GM12878 (cell line): ENCODE measurements at regions not wholly inside any gene's neighbourhood (a gene's known extent, or its start where the extent isn't known, plus 50 kb on each side); places are given as distances from the start of the nearest gene placed in this dataset.

Source experiments
- ATAC-seq: fragments of 200-7000 bp; cut with Tn5 transposase; 3 replicates; pipeline ENCODE4 v1.9.1; 2020; ENCODE audit warnings: mild to moderate bottlenecking, moderate library complexity
- BruUV-seq: library from RNA; stranded (reverse); fragments of 400-500 nt; replicated peaks from 2 replicates; lab custom pipeline; 2021; lab: Mats Ljungman, UMichigan
- CTCF ChIA-PET: fragments of 300-600 bp; sonication (Branson Sonifier 250); formaldehyde crosslinking; extraction: SDS; loops from one replicate; lab custom pipeline; 2021; ENCODE audit warnings: inconsistent platforms; lab: Yijun Ruan, JAX
- POLR2A ChIA-PET: fragments of 350-600 bp; formaldehyde crosslinking; extraction: SDS; loops from one replicate; lab custom pipeline; 2021; ENCODE audit warnings: inconsistent platforms; lab: Charles Lee
- RAD21 ChIA-PET: fragments of 300-600 bp; sonication (Branson Sonifier 250); formaldehyde crosslinking; loops from one replicate; lab custom pipeline; 2023; ENCODE audit warnings: antibody characterized with exemption; ENCODE audit not compliant: unreplicated experiment; lab: Charles Lee
- SMC1A ChIA-PET: fragments of 300-600 bp; sonication (Branson Sonifier 250); formaldehyde crosslinking; loops from one replicate; lab custom pipeline; 2023; ENCODE audit not compliant: unreplicated experiment, uncharacterized antibody; lab: Charles Lee
- DNase-seq: peaks from one replicate; pipeline ENCODE4 v3.0.0-alpha.2; 2011; ENCODE audit warnings: low read depth, low spot score
- FAIRE-seq: peaks from 3 replicates; lab custom pipeline; 2011; peaks lifted over from hg19 to GRCh38; lab: Jason Lieb, UNC
- H2AFZ ChIP-seq: 2 replicates; pipeline ENCODE4 v1.6.0; 2011; ENCODE audit warnings: low read depth, low read length, control low read depth; ENCODE audit not compliant: control insufficient read depth
- H3K27ac ChIP-seq: 2 replicates; pipeline ENCODE4 v1.5.1; 2011; ENCODE audit warnings: control low read depth; ENCODE audit not compliant: control insufficient read depth, insufficient read depth
- H3K27me3 ChIP-seq, 2 experiments: replicated peaks in 1 of 2; 2 replicates each; pipeline versions ENCODE4 v1.6.0 to v1.6.1; 2011; ENCODE audit warnings: low read length in 1 of 2; ENCODE audit not compliant: control insufficient read depth in 2 of 2, insufficient read depth in 2 of 2
- H3K36me3 ChIP-seq, 2 experiments: 2 replicates each; pipeline ENCODE4 v1.5.1; 2011; ENCODE audit warnings: low read length in 1 of 2; ENCODE audit not compliant: control insufficient read depth in 2 of 2, insufficient read depth in 2 of 2
- H3K4me1 ChIP-seq: 2 replicates; pipeline ENCODE4 v1.6.1; 2011; ENCODE audit warnings: mild to moderate bottlenecking, low read length, moderate library complexity, mixed read lengths; ENCODE audit not compliant: control insufficient read depth, insufficient read depth
- H3K4me2 ChIP-seq: 2 replicates; pipeline ENCODE4 v1.6.0; 2011; ENCODE audit warnings: control low read depth; ENCODE audit not compliant: control insufficient read depth, insufficient read depth
- H3K4me3 ChIP-seq: fragments of 200-600 bp; sonication (generic); 2 replicates; pipeline ENCODE4 v1.5.1; 2016
- H3K79me2 ChIP-seq: 2 replicates; pipeline ENCODE4 v1.6.0; 2011; ENCODE audit warnings: low read length; ENCODE audit not compliant: control insufficient read depth, insufficient read depth
- H3K9ac ChIP-seq: 2 replicates; pipeline ENCODE4 v1.8.0; 2011; ENCODE audit warnings: low read length, control low read depth, mixed read lengths; ENCODE audit not compliant: control insufficient read depth, insufficient read depth
- H3K9me3 ChIP-seq: replicated peaks from 3 replicates; pipeline ENCODE4 v1.5.1; 2011; ENCODE audit warnings: mild to moderate bottlenecking, low read length; ENCODE audit not compliant: control insufficient read depth, insufficient read depth
- H4K20me1 ChIP-seq: 2 replicates; pipeline ENCODE4 v1.6.0; 2011; ENCODE audit not compliant: control insufficient read depth, insufficient read depth
- FOXK2 ChIP-seq: fragments of 450-650 bp; IDR thresholded peaks from 2 replicates; pipeline ENCODE4 v1.6.1; 2017; ENCODE audit warnings: mild to moderate bottlenecking, moderate library complexity
- GABPA ChIP-seq: IDR thresholded peaks from 2 replicates; pipeline ENCODE4 v1.6.1; 2014; ENCODE audit warnings: antibody characterized with exemption, low read depth, mild to moderate bottlenecking, inconsistent platforms
- GATAD2B ChIP-seq: fragments of 450-650 bp; conservative IDR thresholded peaks from 2 replicates; pipeline ENCODE4 v1.6.1; 2017; ENCODE audit warnings: low read depth, mild to moderate bottlenecking, moderate library complexity
- KLF5 ChIP-seq: fragments of 450-650 bp; IDR thresholded peaks from 2 replicates; pipeline ENCODE4 v1.6.1; 2014; ENCODE audit warnings: mild to moderate bottlenecking; ENCODE audit not compliant: partially characterized antibody
- MTA2 ChIP-seq: fragments of 450-650 bp; IDR thresholded peaks from 2 replicates; pipeline ENCODE4 v1.6.1; 2016; ENCODE audit warnings: low read depth, mild to moderate bottlenecking, moderate library complexity
- MYB ChIP-seq: fragments of 150-350 bp; IDR thresholded peaks from 2 replicates; pipeline ENCODE4 v1.6.1; 2014; ENCODE audit warnings: mild to moderate bottlenecking, low read depth, low read length, borderline replicate concordance
- PRDM15 ChIP-seq: fragments of 450-650 bp; formaldehyde crosslinking; IDR thresholded peaks from 2 replicates; pipeline ENCODE4 v1.4.0; 2020; ENCODE audit warnings: mild to moderate bottlenecking, moderate library complexity
- RAD51 ChIP-seq: fragments of 450-650 bp; IDR thresholded peaks from 2 replicates; pipeline ENCODE4 v1.6.1; 2016; ENCODE audit warnings: moderate library complexity, mild to moderate bottlenecking, inconsistent platforms
- SMAD1 ChIP-seq: fragments of 450-650 bp; IDR thresholded peaks from 2 replicates; pipeline ENCODE4 v1.6.1; 2018; ENCODE audit warnings: mild to moderate bottlenecking, low read depth; ENCODE audit not compliant: partially characterized antibody
- SREBF1 ChIP-seq: IDR thresholded peaks from 2 replicates; pipeline ENCODE4 v1.6.1; 2012; ENCODE audit warnings: mild to moderate bottlenecking, low read length
- SREBF2 ChIP-seq: IDR thresholded peaks from 2 replicates; pipeline ENCODE4 v1.6.1; 2012; ENCODE audit warnings: mild to moderate bottlenecking, low read length
- TAF1 ChIP-seq: IDR thresholded peaks from 2 replicates; pipeline ENCODE4 v1.6.1; 2011; ENCODE audit warnings: mild to moderate bottlenecking, low read depth, low read length, borderline replicate concordance
- WGBS: methylation state at CpG from one replicate; pipeline ENCODE4 v1.1.6; 2016; ENCODE audit warnings: low lambda C conversion rate; ENCODE audit not compliant: insufficient replicate concordance, insufficient coverage; ENCODE audit errors: missing lambda C conversion rate; 5-methylcytosine and 5-hydroxymethylcytosine counted together
- in situ Hi-C: fragments of 300-500 bp; cut with MboI; formaldehyde crosslinking; loops from 9 replicates; pipeline ENCODE4 v1.14.3; 2018; ENCODE audit warnings: mixed read lengths
- intact Hi-C: fragments of 100-400 bp; cut with micrococcal nuclease; formaldehyde crosslinking; loops from one replicate; pipeline ENCODE4 v1.14.2; 2022; ENCODE audit not compliant: unreplicated experiment
- TF ChIP-seq, protein P1 (sequence below): fragments of 450-650 bp; IDR thresholded peaks from 2 replicates; pipeline ENCODE4 v1.6.1; 2014; ENCODE audit warnings: mild to moderate bottlenecking

GRCh38 chrX:114065577-114066223 is 518.2 kb upstream of the HTR2C start:
- DNase-seq: no peak
- POLR2A ChIA-PET: no interaction called here

More at GRCh38 chrX:114065577-114066223, 518.2 kb upstream of the HTR2C start:
- H3K4me3 ChIP-seq: no peak overlapping the region
- TF ChIP-seq SREBF2 (no peak), TAF1 (no peak), KLF5 (no peak), GATAD2B (no peak), MTA2 (no peak), FOXK2 (no peak), MYB (no peak), RAD51 (no peak), SMAD1 (no peak), PRDM15 (CRISPR knock-in tag) (no peak), SREBF1 (no peak), GABPA (no peak)
- TF ChIP-seq, protein P1, sequence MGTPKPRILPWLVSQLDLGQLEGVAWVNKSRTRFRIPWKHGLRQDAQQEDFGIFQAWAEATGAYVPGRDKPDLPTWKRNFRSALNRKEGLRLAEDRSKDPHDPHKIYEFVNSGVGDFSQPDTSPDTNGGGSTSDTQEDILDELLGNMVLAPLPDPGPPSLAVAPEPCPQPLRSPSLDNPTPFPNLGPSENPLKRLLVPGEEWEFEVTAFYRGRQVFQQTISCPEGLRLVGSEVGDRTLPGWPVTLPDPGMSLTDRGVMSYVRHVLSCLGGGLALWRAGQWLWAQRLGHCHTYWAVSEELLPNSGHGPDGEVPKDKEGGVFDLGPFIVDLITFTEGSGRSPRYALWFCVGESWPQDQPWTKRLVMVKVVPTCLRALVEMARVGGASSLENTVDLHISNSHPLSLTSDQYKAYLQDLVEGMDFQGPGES: no peak
- no peak overlapping the region for H3K4me2 ChIP-seq
- H3K27me3 ChIP-seq: no peaks in the 10 kb centered on the region
- H3K4me1 ChIP-seq: no peaks in the 10 kb centered on the region
- no peaks in the 10 kb centered on the region for H4K20me1 ChIP-seq
- H3K36me3 ChIP-seq: no peaks in the 10 kb centered on the region
- BruUV-seq: no TSS peak
- no peak overlapping the region for H3K27ac ChIP-seq
- intact Hi-C loops (no loop called here), in situ Hi-C loops (no loop called here)
- H3K79me2 ChIP-seq: no peaks in the 10 kb centered on the region
- ChIA-PET RAD21 (no interaction called here), SMC1A (interaction anchor here (0.8 kb wide), 1 partner anchor 9 kb away, joined by 3 read pairs; no protein-coding TSS in a partner anchor), CTCF (interaction anchor here (0.6 to 1.2 kb wide), 2 partner anchors 12 to 982 kb away, joined by 3 read pairs; no protein-coding TSS in a partner anchor)
- no peaks in the 10 kb centered on the region for H3K9me3 ChIP-seq
- no peak for ATAC-seq
- FAIRE-seq: no peak
- 41% methylated on average over 4 of the region's 4 CpGs for WGBS
- no peak overlapping the region for H2AFZ ChIP-seq
- H3K9ac ChIP-seq: no peak overlapping the region
